ENCODE measurements at regions not wholly inside any gene's neighbourhood (a gene's known extent, or its start where the extent isn't known, plus 50 kb on each side); places are given as distances from the start of the nearest gene placed in this dataset.

- H3K27me3 Mint-ChIP-seq (ENCODE audit: low read depth) = no peaks in the 10 kb centered on the region
- no peaks in the 10 kb centered on the region for H3K9me3 Mint-ChIP-seq
- DNase-seq (ENCODE audit: low spot score) (no peak), ATAC-seq (peak; percentile 89)
- H3K4me1 Mint-ChIP-seq = peaks cover 16% of the 10 kb centered on the region
- POLR2A ChIA-PET = interaction anchor here (2.1 kb wide), 1 partner anchor 187 kb away, joined by 5 read pairs; the partner anchor contains the start of gene SUCO
- TF ChIP-seq NFE2L1 (CRISPR knock-in tag; IDR thresholded peaks at IDR 0.05) (no peak), ETV6 (CRISPR knock-in tag; IDR thresholded peaks at IDR 0.05) (no peak), CTCF (IDR thresholded peaks at IDR 0.05) (peak; percentile 54)
- TF ChIP-seq, protein P1, sequence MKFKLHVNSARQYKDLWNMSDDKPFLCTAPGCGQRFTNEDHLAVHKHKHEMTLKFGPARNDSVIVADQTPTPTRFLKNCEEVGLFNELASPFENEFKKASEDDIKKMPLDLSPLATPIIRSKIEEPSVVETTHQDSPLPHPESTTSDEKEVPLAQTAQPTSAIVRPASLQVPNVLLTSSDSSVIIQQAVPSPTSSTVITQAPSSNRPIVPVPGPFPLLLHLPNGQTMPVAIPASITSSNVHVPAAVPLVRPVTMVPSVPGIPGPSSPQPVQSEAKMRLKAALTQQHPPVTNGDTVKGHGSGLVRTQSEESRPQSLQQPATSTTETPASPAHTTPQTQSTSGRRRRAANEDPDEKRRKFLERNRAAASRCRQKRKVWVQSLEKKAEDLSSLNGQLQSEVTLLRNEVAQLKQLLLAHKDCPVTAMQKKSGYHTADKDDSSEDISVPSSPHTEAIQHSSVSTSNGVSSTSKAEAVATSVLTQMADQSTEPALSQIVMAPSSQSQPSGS (CRISPR knock-in tag; IDR thresholded peaks at IDR 0.05; ENCODE audit: borderline replicate concordance, low read depth) = no peak
- no peak overlapping the region for H3K4me3 Mint-ChIP-seq
- CTCF ChIA-PET = interaction anchor here (0.6 to 2.3 kb wide), 26 partner anchors 8 to 1293 kb away, joined by 3 to 27 read pairs (median 3); partner anchors contain the start of genes FASLG and SUCO
- H3K27ac Mint-ChIP-seq = peak overlapping the region; percentile 0
- no peaks in the 10 kb centered on the region for H3K36me3 Mint-ChIP-seq
Measured at GRCh38 chr1:172719694-172720138, 60.8 kb downstream of the FASLG start.

DNA sequence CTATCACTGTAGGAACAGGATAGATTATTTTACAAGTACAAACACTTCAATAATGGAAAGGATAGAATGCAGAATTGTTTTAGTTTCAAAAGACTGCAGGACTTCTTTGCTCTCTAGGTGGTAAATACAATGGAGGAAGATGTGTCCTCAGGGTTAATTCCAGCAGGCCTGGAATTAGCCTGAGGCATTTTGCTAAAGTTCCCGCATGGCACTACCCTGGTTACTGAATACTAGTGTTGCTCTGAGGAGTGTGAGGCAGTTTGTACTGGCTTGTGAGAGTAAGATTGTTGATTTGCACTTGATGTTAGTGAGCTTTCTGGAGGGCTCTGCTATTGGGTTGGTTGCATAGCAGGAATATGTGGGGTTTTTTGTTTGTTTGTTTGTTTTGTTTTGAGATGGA, 61.4 kb downstream of the FASLG start:
- CTCF ChIA-PET = interaction anchor here (0.6 to 2.3 kb wide), 23 partner anchors 7 to 1292 kb away, joined by 3 to 27 read pairs (median 4); partner anchors contain the start of genes FASLG and SUCO
- Mint-ChIP-seq H3K4me3 (no peak overlapping the region), H3K36me3 (no peaks in the 10 kb centered on the region), H3K9me3 (no peaks in the 10 kb centered on the region), H3K4me1 (peaks cover 16% of the 10 kb centered on the region), H3K27me3 (ENCODE audit: low read depth) (no peaks in the 10 kb centered on the region), H3K27ac (peak overlapping the region; percentile 67; the same call in 1 of the 2 replicates)
- POLR2A ChIA-PET = interaction anchor here (2.1 kb wide), 1 partner anchor 188 kb away, joined by 5 read pairs; the partner anchor contains the start of gene SUCO
- peak; percentile 66 for ATAC-seq
- peak; percentile 20 for DNase-seq (ENCODE audit: low spot score)
- TF ChIP-seq, protein P2, sequence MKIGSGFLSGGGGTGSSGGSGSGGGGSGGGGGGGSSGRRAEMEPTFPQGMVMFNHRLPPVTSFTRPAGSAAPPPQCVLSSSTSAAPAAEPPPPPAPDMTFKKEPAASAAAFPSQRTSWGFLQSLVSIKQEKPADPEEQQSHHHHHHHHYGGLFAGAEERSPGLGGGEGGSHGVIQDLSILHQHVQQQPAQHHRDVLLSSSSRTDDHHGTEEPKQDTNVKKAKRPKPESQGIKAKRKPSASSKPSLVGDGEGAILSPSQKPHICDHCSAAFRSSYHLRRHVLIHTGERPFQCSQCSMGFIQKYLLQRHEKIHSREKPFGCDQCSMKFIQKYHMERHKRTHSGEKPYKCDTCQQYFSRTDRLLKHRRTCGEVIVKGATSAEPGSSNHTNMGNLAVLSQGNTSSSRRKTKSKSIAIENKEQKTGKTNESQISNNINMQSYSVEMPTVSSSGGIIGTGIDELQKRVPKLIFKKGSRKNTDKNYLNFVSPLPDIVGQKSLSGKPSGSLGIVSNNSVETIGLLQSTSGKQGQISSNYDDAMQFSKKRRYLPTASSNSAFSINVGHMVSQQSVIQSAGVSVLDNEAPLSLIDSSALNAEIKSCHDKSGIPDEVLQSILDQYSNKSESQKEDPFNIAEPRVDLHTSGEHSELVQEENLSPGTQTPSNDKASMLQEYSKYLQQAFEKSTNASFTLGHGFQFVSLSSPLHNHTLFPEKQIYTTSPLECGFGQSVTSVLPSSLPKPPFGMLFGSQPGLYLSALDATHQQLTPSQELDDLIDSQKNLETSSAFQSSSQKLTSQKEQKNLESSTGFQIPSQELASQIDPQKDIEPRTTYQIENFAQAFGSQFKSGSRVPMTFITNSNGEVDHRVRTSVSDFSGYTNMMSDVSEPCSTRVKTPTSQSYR (CRISPR knock-in tag; IDR thresholded peaks at IDR 0.05) = no peak
- no peak for TF ChIP-seq TEAD4 (CRISPR knock-in tag; IDR thresholded peaks at IDR 0.05)
- no peak for TF ChIP-seq STAT6 (CRISPR knock-in tag; conservative IDR thresholded peaks at IDR 0.05; ENCODE audit: low read depth)
- no peak for TF ChIP-seq PRRX2 (CRISPR knock-in tag; IDR thresholded peaks at IDR 0.05)
- no peak for TF ChIP-seq ZNF121 (CRISPR knock-in tag; IDR thresholded peaks at IDR 0.05)
- TF ChIP-seq, protein P1 (CRISPR knock-in tag; IDR thresholded peaks at IDR 0.05; ENCODE audit: borderline replicate concordance, low read depth) = no peak
- TF ChIP-seq FOXP4 (CRISPR knock-in tag; IDR thresholded peaks at IDR 0.05) = no peak
- no peak for TF ChIP-seq CTCF (IDR thresholded peaks at IDR 0.05)
- no peak for TF ChIP-seq USF1 (CRISPR knock-in tag; IDR thresholded peaks at IDR 0.05)
- no peak for TF ChIP-seq CREM (CRISPR knock-in tag; IDR thresholded peaks at IDR 0.05)
- no peak for TF ChIP-seq NFATC4 (CRISPR knock-in tag; IDR thresholded peaks at IDR 0.05)
- TF ChIP-seq, protein P3, sequence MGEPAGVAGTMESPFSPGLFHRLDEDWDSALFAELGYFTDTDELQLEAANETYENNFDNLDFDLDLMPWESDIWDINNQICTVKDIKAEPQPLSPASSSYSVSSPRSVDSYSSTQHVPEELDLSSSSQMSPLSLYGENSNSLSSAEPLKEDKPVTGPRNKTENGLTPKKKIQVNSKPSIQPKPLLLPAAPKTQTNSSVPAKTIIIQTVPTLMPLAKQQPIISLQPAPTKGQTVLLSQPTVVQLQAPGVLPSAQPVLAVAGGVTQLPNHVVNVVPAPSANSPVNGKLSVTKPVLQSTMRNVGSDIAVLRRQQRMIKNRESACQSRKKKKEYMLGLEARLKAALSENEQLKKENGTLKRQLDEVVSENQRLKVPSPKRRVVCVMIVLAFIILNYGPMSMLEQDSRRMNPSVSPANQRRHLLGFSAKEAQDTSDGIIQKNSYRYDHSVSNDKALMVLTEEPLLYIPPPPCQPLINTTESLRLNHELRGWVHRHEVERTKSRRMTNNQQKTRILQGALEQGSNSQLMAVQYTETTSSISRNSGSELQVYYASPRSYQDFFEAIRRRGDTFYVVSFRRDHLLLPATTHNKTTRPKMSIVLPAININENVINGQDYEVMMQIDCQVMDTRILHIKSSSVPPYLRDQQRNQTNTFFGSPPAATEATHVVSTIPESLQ (CRISPR knock-in tag; IDR thresholded peaks at IDR 0.05) = no peak
- TF ChIP-seq MYBL2 (CRISPR knock-in tag; IDR thresholded peaks at IDR 0.05) = no peak
- no peak for TF ChIP-seq MXD4 (CRISPR knock-in tag; IDR thresholded peaks at IDR 0.05; ENCODE audit: borderline replicate concordance)
